ENCODE measurements at regions not wholly inside any gene's neighbourhood (a gene's known extent, or its start where the extent isn't known, plus 50 kb on each side); places are given as distances from the start of the nearest gene placed in this dataset.

- no CpG with 5 or more reads among the region's 5 CpGs for WGBS, 2 experiments (ENCODE audit: extremely low coverage in 2 of 2, insufficient read length in 1 of 2)
- Histone ChIP-seq H2AK9ac (replicated peaks; ENCODE audit: low read depth, low read length, poor library complexity) (no peak overlapping the region), H3K9me3 (ENCODE audit: control insufficient read depth, insufficient read depth, low read length) (no peaks in the 10 kb centered on the region), H4K20me1 (ENCODE audit: insufficient read depth, low read length) (no peaks in the 10 kb centered on the region), H3K4ac (ENCODE audit: low read depth, low read length) (no peak overlapping the region), H3K36me3 (ENCODE audit: control insufficient read depth, insufficient read depth, low read length) (no peaks in the 10 kb centered on the region), H2BK15ac (ENCODE audit: low read depth, low read length) (no peak overlapping the region), H4K8ac (ENCODE audit: low read depth in 2 of 2, low read length in 2 of 2) (no peak overlapping the region), H3K56ac (ENCODE audit: extremely low read depth, insufficient read depth, low read length) (no peak overlapping the region), H2AFZ (replicated peaks; ENCODE audit: low read length, poor library complexity) (no peak overlapping the region), H4K91ac (ENCODE audit: insufficient read depth, low read depth, low read length) (no peak overlapping the region), H3K9ac (ENCODE audit: low read depth, low read length) (no peak overlapping the region), H2BK5ac (ENCODE audit: low read depth, low read length, poor library complexity, severe bottlenecking) (no peak overlapping the region), H2AK5ac (ENCODE audit: low read depth, low read length) (no peak overlapping the region), H3K4me1 (ENCODE audit: control insufficient read depth, insufficient read depth, low read length) (no peaks in the 10 kb centered on the region), H3K4me3 (ENCODE audit: insufficient read depth, low read depth, low read length) (no peak overlapping the region), H2BK20ac (ENCODE audit: low read depth, low read length) (no peak overlapping the region), H3K27me3 (ENCODE audit: control insufficient read depth, insufficient read depth, low read length) (no peaks in the 10 kb centered on the region), H3K18ac (ENCODE audit: low read depth, low read length) (no peak overlapping the region), H3K14ac (replicated peaks; ENCODE audit: low read depth, low read length) (no peak overlapping the region), H3K79me1 (ENCODE audit: low read depth in 1 of 2, low read length in 2 of 2) (no peaks in the 10 kb centered on the region), H3K27ac (ENCODE audit: insufficient read depth, low read length) (no peak overlapping the region), H3K4me2 (ENCODE audit: low read depth, low read length) (no peak overlapping the region), H3K23ac (ENCODE audit: low read depth, low read length) (no peak overlapping the region), H3K9me1 (ENCODE audit: insufficient read depth, low read length) (no peaks in the 10 kb centered on the region), H2BK120ac (ENCODE audit: low read depth, low read length) (no peak overlapping the region), H4K5ac (ENCODE audit: low read depth, low read length) (no peak overlapping the region)
- intact Hi-C loops (cut with micrococcal nuclease) (no loop called here), dilution Hi-C loops (cut with HindIII; ENCODE audit: low sequenced_read_pairs, unreplicated experiment) (no loop called here), in situ Hi-C loops (cut with MboI; ENCODE audit: low sequenced_read_pairs) (no loop called here)
- ChIA-PET CTCF (no interaction called here), POLR2A (ENCODE audit: unreplicated experiment) (no interaction called here)
- no peak for TF ChIP-seq MAFK (IDR thresholded peaks at IDR 0.05; ENCODE audit: low read depth, low read length)
- no peak for TF ChIP-seq MXI1 (IDR thresholded peaks at IDR 0.05; ENCODE audit: borderline replicate concordance, low read depth, low read length)
- TF ChIP-seq CEBPB (IDR thresholded peaks at IDR 0.05; ENCODE audit: low read depth, low read length) = no peak
- TF ChIP-seq CTCF (conservative IDR thresholded peaks at IDR 0.05; ENCODE audit: low read depth, low read length) = no peak
- no peak for TF ChIP-seq NFE2L2 (IDR thresholded peaks at IDR 0.05; ENCODE audit: low read depth, low read length)
- no peak for TF ChIP-seq FOS (IDR thresholded peaks at IDR 0.05; ENCODE audit: low read depth, low read length)
- TF ChIP-seq POLR2A (IDR thresholded peaks at IDR 0.05; ENCODE audit: low read depth, low read length) = no peak
- TF ChIP-seq MAZ (IDR thresholded peaks at IDR 0.05; ENCODE audit: borderline replicate concordance, low read depth, low read length) = no peak
- no peak for TF ChIP-seq BHLHE40 (IDR thresholded peaks at IDR 0.05; ENCODE audit: low read depth, low read length)
- TF ChIP-seq USF2 (IDR thresholded peaks at IDR 0.05; ENCODE audit: low read depth, low read length) = no peak
- DNase-seq = no peak
- BruUV-seq (replicated peaks) = no TSS peak
- ATAC-seq (ENCODE audit: low read depth) = no peak
These were observed 964.1 kb downstream of the TTLL7 start for GRCh38 chr1:83034851-83035250.
